HG02678 (cell line): ENCODE measurements at regions not wholly inside any gene's neighbourhood (a gene's known extent, or its start where the extent isn't known, plus 50 kb on each side); places are given as distances from the start of the nearest gene placed in this dataset.
A peak's percentile ranks its signal among the peaks of the same experiment; 100 is the strongest.
"Not testable (repeated sequence)": the region's sequence is repeated elsewhere in the genome, so short reads cannot be mapped to it uniquely, and the experiment has no call there.

ENCODE experiments used
- ATAC-seq: cut with Tn5 transposase; IDR thresholded peaks from one replicate; pipeline ENCODE4 v1.9.1; 2021; ENCODE audit warnings: mild to moderate bottlenecking, moderate library complexity; ENCODE audit not compliant: unreplicated experiment

GRCh38 chr10:28188526-28188925 lies 114.3 kb downstream of the MPP7 start:
- no peak for ATAC-seq

GRCh38 chr10:28186887-28187578 lies 115.8 kb downstream of the MPP7 start:
- no peak for ATAC-seq

- ATAC-seq: no peak
Measured at GRCh38 chr10:28186461-28186860, 116.4 kb downstream of the MPP7 start.

GRCh38 chr10:28184810-28185209 lies 118.1 kb downstream of the MPP7 start:
- no peak for ATAC-seq

GRCh38 chr10:28181478-28182096 lies 121.3 kb downstream of the MPP7 start:
- no peak for ATAC-seq

- no peak for ATAC-seq
Measured at GRCh38 chr10:28180654-28181053, 122.2 kb downstream of the MPP7 start.

- no peak for ATAC-seq
Measured at GRCh38 chr10:28179743-28180099, 123.1 kb downstream of the MPP7 start.

GRCh38 chr10:28179006-28179742 lies 123.7 kb downstream of the MPP7 start:
- ATAC-seq: no peak

GRCh38 chr10:28177944-28178637 lies 124.8 kb downstream of the MPP7 start:
- peak; percentile 69 for ATAC-seq

GRCh38 chr10:28176498-28176897 lies 126.4 kb downstream of the MPP7 start:
- not testable (repeated sequence) for ATAC-seq

GRCh38 chr10:28172223-28172610 lies 130.6 kb downstream of the MPP7 start:
- no peak for ATAC-seq

GRCh38 chr10:28171468-28172222 lies 131.2 kb downstream of the MPP7 start:
- ATAC-seq: no peak

- peak; percentile 89 for ATAC-seq
Measured at GRCh38 chr10:28169525-28169924, 133.3 kb downstream of the MPP7 start.

- ATAC-seq: no peak
Measured at GRCh38 chr10:28160866-28161405, 141.9 kb downstream of the MPP7 start.

GRCh38 chr10:28157379-28157778 lies 145.5 kb downstream of the MPP7 start:
- ATAC-seq: no peak

GRCh38 chr10:28155726-28156125 lies 147.1 kb downstream of the MPP7 start:
- ATAC-seq: no peak

GRCh38 chr10:28151636-28152035 lies 151.2 kb downstream of the MPP7 start:
- ATAC-seq: no peak

- ATAC-seq: no peak
Measured at GRCh38 chr10:28149746-28150145, 150.9 kb upstream of the ODAD2 start.

- no peak for ATAC-seq
Measured at GRCh38 chr10:28147706-28148105, 148.8 kb upstream of the ODAD2 start.

GRCh38 chr10:28139138-28139537 lies 140.3 kb upstream of the ODAD2 start:
- ATAC-seq: no peak
